22Rv1 (cell line): ENCODE measurements at regions not wholly inside any gene's neighbourhood (a gene's known extent, or its start where the extent isn't known, plus 50 kb on each side); places are given as distances from the start of the nearest gene placed in this dataset.

Experiments used
- CTCF ChIP-seq: fragments of 450-650 bp; IDR thresholded peaks from 2 replicates; pipeline ENCODE4 v1.5.1; 2017; ENCODE audit warnings: mild to moderate bottlenecking
- ZFX ChIP-seq: fragments of 450-650 bp; IDR thresholded peaks from 2 replicates; pipeline ENCODE4 v1.6.1; 2017; ENCODE audit warnings: antibody characterized with exemption, borderline replicate concordance

GRCh38 chr9:79800578-79800977 lies 228.8 kb downstream of the TLE4 start:
- no peak for TF ChIP-seq CTCF
- no peak for TF ChIP-seq ZFX
